GM21360 (cell line): ENCODE measurements at regions not wholly inside any gene's neighbourhood (a gene's known extent, or its start where the extent isn't known, plus 50 kb on each side); places are given as distances from the start of the nearest gene placed in this dataset.

ENCODE experiments used
- ATAC-seq: cut with Tn5 transposase; IDR thresholded peaks from one replicate; pipeline ENCODE4 v1.9.1; 2021; ENCODE audit warnings: mild to moderate bottlenecking, moderate library complexity; ENCODE audit not compliant: unreplicated experiment

DNA sequence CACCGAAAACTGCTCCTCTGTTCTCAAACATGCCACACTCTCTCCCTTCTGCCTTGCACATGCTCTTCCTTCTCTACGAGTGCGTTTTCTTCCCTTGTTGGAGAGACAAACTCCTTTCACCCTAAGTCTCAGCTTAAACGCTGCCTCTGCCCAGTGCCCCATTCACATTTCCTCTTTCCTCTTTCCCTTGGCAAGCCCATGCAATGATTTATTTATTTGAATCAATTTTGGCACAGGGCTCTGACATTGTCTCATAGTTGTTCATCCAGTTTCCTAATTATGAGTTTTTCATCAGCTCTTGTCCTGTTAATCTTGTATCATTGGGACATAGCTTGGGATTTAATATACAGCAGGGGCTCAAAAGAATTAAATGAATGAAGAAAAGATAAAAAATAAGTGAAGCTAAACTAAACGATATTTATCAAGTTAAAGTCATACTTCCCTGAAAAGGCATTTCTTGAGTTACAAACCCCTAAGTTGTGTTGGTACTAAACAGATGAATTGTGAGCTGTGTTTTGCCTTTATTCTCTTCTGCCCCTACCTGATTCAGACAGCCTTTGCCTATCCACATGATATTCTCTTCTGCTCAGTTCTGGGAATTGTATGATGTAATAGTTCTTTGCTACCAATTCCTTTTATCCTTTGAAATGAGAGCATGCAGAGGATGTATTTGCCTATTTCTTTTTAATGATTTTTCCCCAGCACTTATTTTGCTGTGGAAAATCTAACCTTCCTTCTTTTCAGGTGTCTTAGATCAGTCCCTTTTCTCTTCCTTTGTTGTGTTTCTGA is 704.4 kb downstream of the UTRN start:
- no peak for ATAC-seq

DNA sequence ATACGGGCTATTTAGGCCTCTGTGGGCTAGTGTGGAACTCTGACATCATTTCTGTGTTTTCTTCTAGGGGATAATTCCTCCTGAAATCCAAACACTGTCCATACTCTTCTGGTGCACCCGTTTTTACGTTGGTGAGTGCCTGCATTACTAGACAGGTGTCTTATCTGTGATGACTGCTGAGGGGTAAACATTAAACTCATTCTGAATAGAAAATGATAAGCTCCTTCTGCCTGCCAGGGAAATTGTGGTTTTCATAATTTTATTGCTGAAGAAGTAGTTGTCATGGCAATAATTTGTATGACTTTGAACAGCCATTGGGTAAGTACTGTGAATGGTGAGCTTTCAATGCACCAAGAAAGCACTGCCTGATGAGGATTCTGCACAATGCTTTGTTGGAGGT is 705.6 kb downstream of the UTRN start:
- ATAC-seq, result no peak

DNA sequence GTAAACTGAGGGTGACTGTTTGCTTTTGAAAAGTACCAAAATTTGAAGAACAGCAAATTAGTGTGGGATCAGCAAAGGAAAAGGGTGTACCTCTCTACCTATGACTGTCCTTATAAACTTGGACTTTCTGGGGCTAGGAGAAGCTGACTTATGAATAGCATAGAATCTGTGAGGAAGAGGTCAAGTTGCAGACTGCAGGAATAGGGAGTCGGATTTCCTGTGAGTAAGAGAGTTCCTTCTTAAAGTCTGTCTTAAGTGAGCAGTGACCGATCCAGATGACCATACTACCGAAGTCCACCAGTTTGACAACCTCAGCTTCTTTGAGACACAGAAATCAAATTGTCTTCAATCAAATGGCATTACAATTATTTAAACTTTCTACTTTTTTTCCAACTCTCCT is 708.7 kb downstream of the UTRN start:
- ATAC-seq, result no peak

DNA sequence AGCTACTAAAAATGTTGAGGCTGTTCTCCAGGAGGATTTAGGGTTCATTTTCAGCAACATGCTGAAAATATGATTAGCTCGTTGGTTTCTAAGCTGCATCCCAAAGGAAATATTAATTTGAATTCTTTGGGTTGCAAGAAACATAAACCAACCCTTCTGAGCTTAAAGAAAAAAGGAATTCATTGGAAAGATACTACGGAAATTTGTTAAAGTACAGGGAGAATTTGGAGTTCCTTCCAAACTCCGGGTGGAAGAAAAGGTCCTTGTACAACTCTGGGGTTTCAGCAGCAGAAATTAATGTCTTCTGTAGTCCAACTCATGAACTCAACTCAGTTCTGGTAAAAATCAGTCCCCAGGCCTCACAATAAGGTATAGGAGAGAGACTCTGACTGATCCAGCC is 712.9 kb downstream of the UTRN start:
- ATAC-seq, result no peak

DNA sequence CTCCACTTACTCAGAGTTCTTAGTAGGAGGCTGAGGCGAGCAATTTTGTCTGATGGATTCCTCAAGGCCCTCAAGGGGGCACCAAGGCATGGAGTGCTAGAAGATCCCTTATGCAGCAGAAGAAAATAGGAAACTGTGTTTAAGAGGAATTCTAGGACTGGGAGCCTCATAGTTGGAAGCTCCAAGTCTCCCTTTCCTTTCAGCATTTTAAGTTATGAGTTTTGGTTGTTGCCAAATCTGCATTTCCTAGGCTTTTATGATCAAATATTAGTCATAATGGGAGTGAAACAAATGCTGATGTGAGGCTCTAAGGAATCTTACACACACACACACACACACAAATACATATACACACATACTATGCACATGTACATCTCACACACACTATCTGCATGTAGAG is 714.0 kb downstream of the UTRN start:
- ATAC-seq, result no peak

DNA sequence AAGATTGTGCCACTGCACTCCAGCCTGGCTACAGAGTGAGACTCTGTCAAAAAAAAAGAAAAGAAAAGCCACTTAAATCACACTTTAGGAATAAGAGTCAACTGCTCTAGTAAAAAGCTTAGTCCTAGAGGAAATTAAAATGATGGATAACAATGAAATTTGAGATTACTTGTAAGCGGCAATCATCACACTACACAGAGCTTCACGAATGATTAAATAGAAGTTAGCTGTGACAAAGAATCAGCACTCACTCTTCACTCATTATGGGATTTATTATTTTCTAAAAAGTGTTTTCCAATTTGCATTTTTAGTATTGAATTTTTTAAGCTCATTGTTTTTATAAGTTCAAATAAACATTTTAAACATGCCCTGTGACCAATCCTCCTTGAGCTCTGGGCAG is 718.0 kb downstream of the UTRN start:
- ATAC-seq, result no peak

DNA sequence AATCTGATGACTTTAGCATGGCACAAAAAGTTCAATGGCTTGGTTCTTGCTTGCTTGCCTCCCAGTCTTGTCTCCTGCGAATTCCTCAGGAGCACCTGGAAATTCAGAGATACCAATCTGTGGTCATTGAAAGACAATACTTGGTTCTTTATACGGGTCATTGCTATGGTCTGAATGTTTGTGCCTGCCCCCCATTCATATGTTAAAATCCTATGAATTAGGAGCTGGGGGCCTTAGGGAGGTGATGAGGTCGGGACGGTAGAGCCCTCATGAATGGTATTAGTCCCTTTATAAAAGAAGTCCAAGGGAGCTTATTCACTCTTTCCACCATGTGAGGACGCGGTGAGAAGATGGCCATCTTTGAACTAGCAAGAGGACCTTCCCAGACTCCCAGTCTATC is 721.8 kb downstream of the UTRN start:
- ATAC-seq, result no peak

DNA sequence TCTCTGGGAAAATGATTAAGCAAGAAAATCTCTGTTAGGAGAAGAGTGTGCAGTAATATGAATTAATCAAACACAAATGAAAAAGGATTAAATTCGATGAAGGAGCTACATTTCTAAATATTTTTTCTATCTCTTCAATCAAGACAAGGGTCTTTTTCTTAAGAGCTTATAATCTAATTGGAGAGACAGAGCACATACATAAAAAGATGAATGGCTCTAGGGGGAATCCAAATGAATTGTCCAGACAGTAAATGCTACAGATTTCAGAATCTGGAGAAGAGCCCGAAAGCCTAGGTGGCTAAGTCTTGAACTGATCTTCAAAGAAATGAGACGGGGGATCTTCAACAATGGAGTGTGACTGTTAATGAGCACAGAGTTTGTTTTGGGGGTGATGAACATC is 723.6 kb downstream of the UTRN start:
- ATAC-seq, result no peak

DNA sequence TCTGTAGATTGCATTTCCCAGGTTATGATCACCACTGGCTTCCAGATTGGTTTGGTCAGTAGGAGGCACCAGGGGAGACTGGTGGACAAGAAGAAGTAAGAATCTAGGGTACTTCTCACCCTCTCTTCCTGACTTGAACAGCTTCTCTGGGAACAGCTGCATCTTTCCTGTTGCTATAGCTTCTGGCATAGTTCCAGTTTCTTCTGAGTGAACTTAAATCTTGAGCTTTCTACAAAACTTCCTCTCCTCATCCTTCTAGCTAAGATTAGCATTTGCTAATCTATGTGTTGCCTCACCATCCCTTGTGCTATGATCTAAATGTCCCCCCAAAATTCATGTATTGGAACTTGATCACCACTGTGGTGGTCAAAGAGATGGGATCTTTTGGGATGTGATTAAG is 724.6 kb downstream of the UTRN start:
- no peak for ATAC-seq

DNA sequence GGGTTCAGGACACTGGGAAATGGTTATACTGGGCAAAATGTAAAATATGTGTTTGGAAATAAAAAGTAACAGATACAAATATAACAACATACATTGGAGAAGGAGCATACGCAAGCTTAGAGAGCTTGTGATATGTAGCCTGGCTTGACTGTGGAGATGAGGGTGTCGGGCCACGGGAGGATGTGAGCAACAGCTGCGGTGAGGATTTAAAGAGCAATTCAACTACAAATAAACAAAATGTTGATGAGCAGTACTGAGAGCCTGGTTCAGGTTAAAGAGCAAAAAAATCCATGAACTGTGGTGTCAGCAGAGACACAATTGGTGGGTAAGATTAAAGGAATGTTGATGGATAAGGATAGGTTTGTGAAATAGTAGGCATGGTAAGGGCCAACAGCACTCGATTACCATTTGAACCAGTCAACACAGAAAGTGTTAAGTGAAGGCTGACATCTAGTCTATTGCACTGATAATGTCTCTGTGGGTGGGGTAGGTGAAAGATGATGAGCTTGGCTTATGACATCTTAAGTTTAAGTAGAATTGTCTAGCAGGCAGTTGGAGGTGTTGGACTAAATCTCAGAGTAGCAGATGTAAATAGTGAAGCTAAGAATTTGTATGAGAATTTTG is 723.2 kb downstream of the EPM2A start:
- ATAC-seq, result no peak

DNA sequence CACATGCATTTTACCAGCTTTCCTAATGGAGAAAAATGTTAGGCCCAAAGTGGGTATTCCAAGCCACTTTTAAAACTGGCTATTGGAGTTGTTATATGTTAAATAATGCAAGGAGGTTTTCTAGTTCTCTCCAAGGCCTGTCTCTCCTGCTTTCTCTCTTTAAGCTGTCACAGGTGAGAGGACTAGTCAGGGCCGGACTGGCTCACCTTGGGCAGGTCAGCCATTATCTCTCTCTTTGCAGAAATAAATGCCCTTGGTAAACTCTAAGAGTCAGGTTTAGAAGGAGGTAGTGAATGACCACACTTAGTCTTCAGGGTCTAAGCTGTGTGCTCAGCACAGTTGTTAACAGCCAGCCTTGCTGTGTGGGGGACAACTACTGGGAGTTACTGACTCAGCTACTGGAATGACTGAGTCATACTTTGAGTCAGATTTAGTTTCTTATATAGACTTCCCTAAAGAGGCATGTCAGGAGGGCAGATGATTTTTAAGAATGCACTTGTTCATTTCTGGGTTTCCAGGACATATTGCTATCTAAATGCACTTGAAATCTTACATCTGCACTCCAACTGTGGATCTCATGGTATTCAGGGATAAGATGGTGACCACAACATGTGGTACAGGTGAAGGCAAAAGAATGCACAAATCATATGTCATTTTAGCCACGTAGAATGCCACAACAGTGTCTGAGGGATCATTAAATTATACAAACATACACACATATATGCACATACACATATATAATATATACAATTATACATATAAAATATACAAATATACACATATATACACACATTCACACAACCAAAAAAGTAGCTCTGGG is 719.4 kb downstream of the EPM2A start:
- peak; percentile 100 for ATAC-seq

DNA sequence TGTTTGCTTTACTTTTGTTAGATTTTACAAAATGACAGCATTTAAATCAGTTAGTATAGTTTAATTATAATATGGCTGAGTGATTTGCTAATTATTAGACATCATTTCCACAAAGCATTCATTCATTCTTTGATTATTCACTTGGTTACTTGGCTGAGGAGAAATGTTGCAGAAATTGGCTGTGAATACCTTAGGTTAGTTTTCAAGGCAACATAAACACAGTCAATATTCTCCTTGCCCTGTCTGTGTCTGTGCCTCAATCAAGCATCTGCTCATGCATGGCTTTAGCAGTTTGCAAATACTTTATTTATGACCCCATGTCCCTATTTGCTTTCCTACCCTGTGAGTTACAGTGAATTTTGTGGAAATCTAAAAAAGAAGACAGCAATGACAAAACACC is 718.3 kb downstream of the EPM2A start:
- ATAC-seq, result no peak

DNA sequence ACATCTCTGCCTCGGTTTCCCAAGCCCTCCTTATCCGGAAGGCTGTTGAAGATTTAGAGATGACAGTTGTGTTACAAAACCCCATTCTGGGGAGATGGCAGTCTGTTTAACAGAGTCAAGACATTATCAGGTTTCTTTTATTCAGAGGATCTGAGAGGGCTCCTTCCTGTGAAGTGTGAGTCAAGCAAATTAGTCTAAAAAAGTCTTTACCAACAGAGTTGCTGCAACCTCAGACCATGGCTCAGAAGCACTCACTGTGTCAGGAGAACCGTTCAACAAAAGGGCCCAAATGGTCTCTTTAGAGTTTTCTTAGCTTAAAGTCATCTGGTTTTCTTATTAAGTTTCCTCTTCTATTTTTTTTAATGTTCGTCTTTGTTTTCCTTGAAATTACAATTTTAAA is 717.8 kb downstream of the EPM2A start:
- no peak for ATAC-seq

DNA sequence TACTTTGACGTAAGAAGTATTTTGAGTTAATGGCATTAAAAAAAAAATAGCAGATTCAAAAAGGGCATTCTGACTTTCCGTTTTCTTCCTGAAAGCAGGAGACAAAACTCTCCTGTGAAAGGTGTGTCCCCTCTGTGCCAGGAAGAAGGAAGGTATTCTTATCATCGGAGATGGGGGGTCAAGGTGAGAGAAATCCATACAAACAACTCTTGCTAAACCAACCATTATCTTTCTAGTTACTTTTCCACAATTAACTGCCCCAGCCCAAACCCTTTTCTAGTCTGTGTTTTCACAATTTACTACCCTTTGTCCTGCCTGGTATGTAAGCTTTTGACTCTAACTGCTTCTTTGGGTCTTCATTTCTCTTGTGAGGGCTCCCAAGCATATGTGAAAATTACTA is 717.3 kb downstream of the EPM2A start:
- no peak for ATAC-seq

DNA sequence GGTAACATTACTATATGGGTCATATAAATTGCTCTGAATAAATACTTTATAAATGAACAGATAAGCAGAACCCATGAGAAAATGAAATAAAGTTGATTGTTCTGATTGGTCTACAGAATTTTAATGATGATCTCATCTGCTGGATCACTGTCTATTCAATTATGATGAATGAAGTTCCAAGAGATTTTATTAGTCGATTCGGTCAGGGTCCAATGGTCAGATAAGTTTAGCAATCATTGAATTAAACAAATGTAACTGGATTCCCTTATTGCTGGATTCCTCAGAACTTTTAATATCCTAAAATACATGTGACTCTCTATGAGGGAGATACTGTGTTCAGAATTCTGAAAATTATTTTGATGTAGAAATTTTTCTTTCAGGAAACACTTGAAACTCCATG is 715.2 kb downstream of the EPM2A start:
- no peak for ATAC-seq

DNA sequence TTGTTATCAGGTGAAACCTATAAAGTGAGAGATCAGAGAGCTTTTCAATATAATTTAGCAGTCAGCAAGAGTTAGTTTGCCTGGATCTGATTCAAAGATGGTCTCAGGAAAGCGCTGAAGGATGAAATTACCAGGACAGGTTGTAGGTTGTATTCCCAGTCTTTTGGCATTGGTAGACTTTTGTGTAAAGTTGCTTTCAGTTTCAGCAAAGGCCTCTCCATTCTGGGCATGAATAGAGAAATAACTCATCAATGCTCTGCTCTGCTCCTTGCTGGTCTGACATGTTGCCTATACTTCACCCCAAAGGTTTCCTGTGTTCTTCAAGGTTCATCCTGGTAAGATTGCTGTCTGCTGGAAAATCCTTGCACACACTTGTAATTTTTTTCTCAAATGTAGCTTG is 714.8 kb downstream of the EPM2A start:
- ATAC-seq, result no peak

DNA sequence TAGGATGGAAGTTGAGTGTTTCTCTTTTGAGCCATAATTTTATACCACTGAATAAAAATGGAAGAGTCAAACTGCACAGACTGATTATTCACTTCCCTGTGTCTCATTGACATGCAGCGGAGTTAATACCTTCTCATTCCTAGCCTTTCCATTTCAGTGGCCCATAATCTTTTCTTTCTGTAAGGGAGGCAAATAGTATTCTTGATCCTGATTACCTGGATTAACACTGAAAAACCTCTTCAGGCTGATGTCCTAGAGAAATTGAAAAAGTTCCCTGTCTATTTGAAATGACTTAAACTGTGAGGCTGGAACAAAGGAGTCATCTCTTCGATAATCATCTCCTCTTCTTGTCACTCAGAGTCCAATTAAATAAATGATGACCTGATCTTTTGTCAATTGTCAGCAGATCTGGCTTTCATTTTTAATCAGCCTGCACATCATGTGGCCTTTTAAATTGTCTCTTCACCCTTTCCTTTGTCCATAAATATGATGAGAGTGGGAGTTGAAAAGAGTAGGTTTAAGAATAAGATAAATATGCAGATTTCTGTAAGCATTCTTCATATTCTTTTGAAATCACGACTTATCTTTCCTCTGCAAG is 713.0 kb downstream of the EPM2A start:
- ATAC-seq, result no peak

DNA sequence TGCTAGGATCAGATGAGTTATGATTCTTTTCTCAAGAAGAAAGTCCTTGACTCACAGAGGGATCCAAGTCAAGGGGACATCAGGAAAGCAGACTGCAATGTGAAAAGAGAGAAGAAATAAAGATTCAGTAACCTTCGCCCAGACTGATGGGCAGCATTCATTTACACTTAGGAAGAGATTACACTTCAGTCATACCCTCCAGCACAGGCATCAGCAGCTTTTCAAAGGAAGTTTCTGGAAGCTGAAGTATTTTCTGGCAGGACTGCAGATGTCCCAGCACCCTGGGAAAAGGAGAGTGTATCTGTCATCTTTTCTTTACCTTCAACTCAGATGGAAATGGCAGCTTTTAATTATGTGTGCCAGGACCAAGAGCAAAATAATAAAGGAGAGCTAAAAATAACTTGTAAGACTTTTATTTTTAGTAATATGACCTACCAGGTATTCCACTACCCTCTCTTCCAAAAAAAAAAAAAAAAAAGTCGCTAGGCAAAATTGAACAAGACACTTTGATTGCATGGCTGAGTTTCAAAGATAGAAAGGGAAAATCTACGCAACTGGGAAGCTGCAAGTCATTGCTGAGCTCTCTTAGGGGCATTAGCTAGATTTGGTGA is 712.1 kb downstream of the EPM2A start:
- no peak for ATAC-seq

DNA sequence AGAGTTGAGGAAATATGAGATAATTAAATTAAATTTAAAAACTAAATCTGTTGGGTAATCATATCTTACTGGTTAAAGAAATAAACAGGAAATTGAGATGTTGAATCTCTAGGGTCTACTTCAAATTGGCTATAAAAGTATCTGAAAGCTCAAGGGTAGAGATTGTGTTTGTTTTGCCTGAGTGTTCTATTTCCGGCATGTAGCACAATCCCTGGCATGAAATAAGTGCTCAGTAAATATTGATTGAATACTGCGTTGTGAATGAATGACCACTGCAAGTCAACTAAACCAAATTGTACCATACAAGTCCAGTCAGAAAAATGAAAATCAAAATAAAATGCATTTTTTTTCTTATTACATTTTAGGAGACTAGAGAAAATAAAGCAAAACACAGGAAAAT is 709.8 kb downstream of the EPM2A start:
- no peak for ATAC-seq

DNA sequence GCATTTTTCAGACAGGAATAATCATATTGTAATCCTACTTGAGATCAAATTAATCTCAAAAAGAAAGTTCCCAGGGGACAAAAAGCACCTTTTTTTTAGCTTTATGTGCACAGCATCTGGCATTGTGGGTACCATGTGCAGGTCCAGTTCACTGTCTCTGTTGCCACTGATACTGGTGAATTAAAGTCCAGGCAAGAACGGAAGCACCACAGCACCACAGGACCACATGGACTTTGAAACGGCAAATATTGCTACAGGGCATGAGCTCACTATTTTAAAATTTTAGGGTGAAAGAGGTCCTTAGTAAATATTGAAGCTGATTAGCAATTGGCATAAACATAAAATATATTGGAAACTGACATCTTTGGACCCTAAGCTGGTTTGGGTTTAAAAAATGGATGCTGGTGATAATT is 709.0 kb downstream of the EPM2A start:
- no peak for ATAC-seq

DNA sequence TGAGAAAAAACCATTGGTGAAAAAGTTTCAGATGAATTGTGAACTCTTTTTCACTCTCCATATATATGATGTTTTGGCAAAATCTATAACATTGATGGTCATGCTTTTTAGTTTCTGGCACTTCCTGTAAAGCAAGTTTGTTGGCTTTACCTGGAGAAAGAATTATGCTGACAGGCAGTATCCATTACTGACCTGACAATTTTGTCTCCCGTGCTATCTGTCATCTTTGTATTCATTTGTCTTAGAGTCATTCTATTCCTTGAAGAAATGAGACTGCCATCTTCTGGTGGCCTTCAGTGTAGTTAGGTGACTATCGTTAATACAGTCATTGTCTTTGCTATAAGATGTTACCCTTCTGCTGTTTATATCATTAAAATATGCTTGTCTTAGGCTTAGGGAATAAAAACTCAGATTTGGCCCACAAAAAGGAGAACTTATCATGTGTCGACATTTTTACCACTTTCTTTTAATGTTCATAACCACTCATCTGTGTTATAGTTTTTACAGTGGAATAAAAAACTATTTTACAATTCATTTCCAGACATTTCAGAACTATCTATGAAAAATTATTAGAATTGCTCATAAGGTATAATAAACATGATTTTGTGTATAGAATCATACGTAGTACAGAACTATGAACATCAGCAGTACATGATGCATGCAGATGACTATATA is 707.0 kb downstream of the EPM2A start:
- ATAC-seq, result peak; percentile 93
